GM12891 (cell line): ENCODE measurements at regions not wholly inside any gene's neighbourhood (a gene's known extent, or its start where the extent isn't known, plus 50 kb on each side); places are given as distances from the start of the nearest gene placed in this dataset.

Experiments used
- DNase-seq: peaks from one replicate; pipeline ENCODE4 v3.0.0; 2011; ENCODE audit warnings: low spot score; ENCODE audit not compliant: insufficient read length
- FAIRE-seq: peaks from 2 replicates; lab custom pipeline; 2011; peaks lifted over from hg19 to GRCh38; lab: Jason Lieb, UNC
- PAX5 ChIP-seq: IDR thresholded peaks from 2 replicates; pipeline ENCODE4 v1.6.1; 2011; ENCODE audit warnings: low read length, moderate library complexity, mild to moderate bottlenecking; ENCODE audit not compliant: insufficient read depth, severe bottlenecking
- POLR2A ChIP-seq: IDR thresholded peaks from 2 replicates; pipeline ENCODE4 v1.6.1; 2011; ENCODE audit warnings: low read depth, low read length, control low read depth
- POLR2AphosphoS5 ChIP-seq: IDR thresholded peaks from 2 replicates; pipeline ENCODE4 v1.6.1; 2011; ENCODE audit warnings: low read depth, low read length, control low read depth
- POU2F2 ChIP-seq: IDR thresholded peaks from 2 replicates; pipeline ENCODE4 v1.6.1; 2011; ENCODE audit warnings: low read depth, mild to moderate bottlenecking, control low read depth, low read length, moderate library complexity
- SPI1 ChIP-seq: IDR thresholded peaks from 2 replicates; pipeline ENCODE4 v1.6.1; 2011; ENCODE audit warnings: low read depth, low read length, control low read depth
- TAF1 ChIP-seq: IDR thresholded peaks from 2 replicates; pipeline ENCODE4 v1.6.1; 2011; ENCODE audit warnings: low read depth, low read length, control low read depth

GRCh38 chr1:113255038-113255719, 135.1 kb upstream of the MAGI3 start:
- FAIRE-seq (no peak), DNase-seq (no peak)

GRCh38 chr1:113255720-113256347, 134.5 kb upstream of the MAGI3 start:
- DNase-seq (no peak), FAIRE-seq (no peak)
- TF ChIP-seq POU2F2 (no peak), SPI1 (no peak), POLR2A (no peak), PAX5 (no peak), POLR2AphosphoS5 (no peak), TAF1 (no peak)

More at GRCh38 chr1:113255038-113255719, 135.1 kb upstream of the MAGI3 start:
- TF ChIP-seq POLR2AphosphoS5 (no peak), TAF1 (no peak), POLR2A (no peak), PAX5 (no peak), SPI1 (no peak), POU2F2 (no peak)

GRCh38 chr1:113256348-113256729, 134.0 kb upstream of the MAGI3 start:
- no peak for FAIRE-seq
- DNase-seq = no peak
- TF ChIP-seq POU2F2 = no peak
- TF ChIP-seq SPI1 = no peak
- TF ChIP-seq POLR2AphosphoS5 = no peak
- no peak for TF ChIP-seq POLR2A
- no peak for TF ChIP-seq TAF1
- no peak for TF ChIP-seq PAX5

GRCh38 chr1:113259988-113260387, 130.3 kb upstream of the MAGI3 start:
- no peak for DNase-seq
- TF ChIP-seq POLR2A (no peak), SPI1 (no peak), TAF1 (no peak), POU2F2 (no peak), POLR2AphosphoS5 (no peak), PAX5 (no peak)
- FAIRE-seq = no peak

GRCh38 chr1:113265196-113265595, 125.1 kb upstream of the MAGI3 start:
- TF ChIP-seq PAX5 (no peak), POU2F2 (no peak), SPI1 (no peak), POLR2A (no peak), TAF1 (no peak), POLR2AphosphoS5 (no peak)
- no peak for DNase-seq
- FAIRE-seq = no peak

- TF ChIP-seq POU2F2 (no peak), POLR2A (no peak), PAX5 (no peak), SPI1 (no peak), TAF1 (no peak), POLR2AphosphoS5 (no peak)
- DNase-seq (no peak), FAIRE-seq (no peak)
These were observed 123.5 kb upstream of the MAGI3 start for GRCh38 chr1:113266788-113267187.

GRCh38 chr1:113269168-113269963, 120.9 kb upstream of the MAGI3 start:
- FAIRE-seq (no peak), DNase-seq (no peak)
- TF ChIP-seq TAF1 (no peak), SPI1 (no peak), POLR2A (no peak), POLR2AphosphoS5 (no peak), POU2F2 (no peak), PAX5 (no peak)

- DNase-seq = no peak
- no peak for FAIRE-seq
- TF ChIP-seq POU2F2 = no peak
- TF ChIP-seq SPI1 = no peak
- TF ChIP-seq TAF1 = no peak
- TF ChIP-seq PAX5 = no peak
- TF ChIP-seq POLR2A = no peak
- TF ChIP-seq POLR2AphosphoS5 = no peak
These were observed 119.3 kb upstream of the MAGI3 start for GRCh38 chr1:113271039-113271438.
